DOHH2 (cell line): ENCODE measurements at regions not wholly inside any gene's neighbourhood (a gene's known extent, or its start where the extent isn't known, plus 50 kb on each side); places are given as distances from the start of the nearest gene placed in this dataset.

Experiments
- EZH2phosphoT487 ChIP-seq: fragments of 200-600 bp; sonication (generic); IDR thresholded peaks from 2 replicates; pipeline ENCODE4 v1.6.1; 2017; ENCODE audit warnings: borderline replicate concordance, mild to moderate bottlenecking, antibody characterized with exemption, low read length, moderate library complexity, mixed read lengths
- TF ChIP-seq, protein P1 (sequence below): fragments of 200-600 bp; sonication (generic); IDR thresholded peaks from one replicate; pipeline ENCODE4 v1.5.1; 2014; ENCODE audit warnings: antibody characterized with exemption, mild to moderate bottlenecking, low read depth, low read length; ENCODE audit not compliant: poor library complexity, severe bottlenecking

DNA sequence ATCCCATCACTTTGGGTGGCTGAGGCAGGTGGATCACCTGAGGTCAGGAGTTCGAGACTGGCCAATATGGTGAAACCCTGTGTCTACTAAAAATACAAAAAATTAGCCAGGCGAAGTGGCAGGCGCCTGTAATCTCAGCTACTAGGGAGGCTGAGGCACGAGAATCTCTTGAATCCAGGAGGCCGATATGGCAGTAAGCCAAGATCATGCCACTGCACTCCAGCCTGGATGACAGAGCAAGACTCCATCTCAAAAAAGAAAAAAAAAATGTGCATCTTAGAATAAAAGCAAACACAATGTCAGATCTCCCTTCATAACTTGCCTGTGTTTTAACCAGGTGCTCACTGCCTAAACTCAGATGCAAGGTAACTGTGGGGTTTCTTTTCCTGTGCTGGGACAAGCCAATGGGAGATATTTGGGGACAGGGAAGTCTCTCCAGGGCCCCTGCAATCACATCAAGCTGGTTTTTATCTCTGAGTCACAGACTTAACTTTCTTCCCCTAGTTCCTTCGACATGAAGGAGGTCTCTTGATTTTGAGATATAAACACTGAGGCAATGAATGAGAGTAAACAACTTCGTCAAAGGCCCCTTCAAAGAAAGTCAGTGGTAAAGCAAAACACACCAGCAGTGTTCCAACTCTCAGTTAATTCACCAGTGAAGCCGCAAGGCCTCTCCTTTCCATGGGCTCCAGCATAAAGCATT lies 99.1 kb downstream of the SNX18 start:
- TF ChIP-seq, protein P1, sequence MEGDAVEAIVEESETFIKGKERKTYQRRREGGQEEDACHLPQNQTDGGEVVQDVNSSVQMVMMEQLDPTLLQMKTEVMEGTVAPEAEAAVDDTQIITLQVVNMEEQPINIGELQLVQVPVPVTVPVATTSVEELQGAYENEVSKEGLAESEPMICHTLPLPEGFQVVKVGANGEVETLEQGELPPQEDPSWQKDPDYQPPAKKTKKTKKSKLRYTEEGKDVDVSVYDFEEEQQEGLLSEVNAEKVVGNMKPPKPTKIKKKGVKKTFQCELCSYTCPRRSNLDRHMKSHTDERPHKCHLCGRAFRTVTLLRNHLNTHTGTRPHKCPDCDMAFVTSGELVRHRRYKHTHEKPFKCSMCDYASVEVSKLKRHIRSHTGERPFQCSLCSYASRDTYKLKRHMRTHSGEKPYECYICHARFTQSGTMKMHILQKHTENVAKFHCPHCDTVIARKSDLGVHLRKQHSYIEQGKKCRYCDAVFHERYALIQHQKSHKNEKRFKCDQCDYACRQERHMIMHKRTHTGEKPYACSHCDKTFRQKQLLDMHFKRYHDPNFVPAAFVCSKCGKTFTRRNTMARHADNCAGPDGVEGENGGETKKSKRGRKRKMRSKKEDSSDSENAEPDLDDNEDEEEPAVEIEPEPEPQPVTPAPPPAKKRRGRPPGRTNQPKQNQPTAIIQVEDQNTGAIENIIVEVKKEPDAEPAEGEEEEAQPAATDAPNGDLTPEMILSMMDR, result no peak
- no peak for TF ChIP-seq EZH2phosphoT487
